GM21390 (cell line): ENCODE measurements at regions not wholly inside any gene's neighbourhood (a gene's known extent, or its start where the extent isn't known, plus 50 kb on each side); places are given as distances from the start of the nearest gene placed in this dataset.
A peak's percentile ranks its signal among the peaks of the same experiment; 100 is the strongest.

Experiments used
- ATAC-seq: cut with Tn5 transposase; IDR thresholded peaks from one replicate; pipeline ENCODE4 v1.9.1; 2021; ENCODE audit not compliant: unreplicated experiment

GRCh38 chr13:79267560-79267959, 138.5 kb downstream of the RBM26 start:
- no peak for ATAC-seq

- peak; percentile 92 for ATAC-seq
Observed at GRCh38 chr13:79258489-79258888, 147.6 kb downstream of the RBM26 start.

- peak; percentile 49 for ATAC-seq
Observed at GRCh38 chr13:79246578-79246949, 159.5 kb downstream of the RBM26 start.

GRCh38 chr13:79245937-79246577, 160.0 kb downstream of the RBM26 start:
- peak; percentile 81 for ATAC-seq

GRCh38 chr13:79241697-79242096, 164.4 kb downstream of the RBM26 start:
- no peak for ATAC-seq

GRCh38 chr13:79237981-79238380, 168.1 kb downstream of the RBM26 start:
- no peak for ATAC-seq

- ATAC-seq = no peak
Observed at GRCh38 chr13:79231887-79232286, 174.2 kb downstream of the RBM26 start.

- no peak for ATAC-seq
Observed at GRCh38 chr13:79229761-79230160, 176.3 kb downstream of the RBM26 start.

- no peak for ATAC-seq
Observed at GRCh38 chr13:79228972-79229371, 177.1 kb downstream of the RBM26 start.

GRCh38 chr13:79227418-79227817, 178.6 kb downstream of the RBM26 start:
- peak; percentile 92 for ATAC-seq

GRCh38 chr13:79226938-79227337, 179.1 kb downstream of the RBM26 start:
- peak; percentile 24 for ATAC-seq

GRCh38 chr13:79226250-79226649, 179.8 kb downstream of the RBM26 start:
- ATAC-seq = no peak

- no peak for ATAC-seq
Observed at GRCh38 chr13:79225487-79226232, 180.4 kb downstream of the RBM26 start.

- no peak for ATAC-seq
Observed at GRCh38 chr13:79222427-79223205, 183.4 kb downstream of the RBM26 start.

GRCh38 chr13:79212064-79212619, 193.9 kb downstream of the RBM26 start:
- ATAC-seq = no peak

- no peak for ATAC-seq
Observed at GRCh38 chr13:79211377-79211776, 194.7 kb downstream of the RBM26 start.

GRCh38 chr13:79197933-79198332, 208.1 kb downstream of the RBM26 start:
- no peak for ATAC-seq

- no peak for ATAC-seq
Observed at GRCh38 chr13:79196843-79197242, 209.2 kb downstream of the RBM26 start.

- no peak for ATAC-seq
Observed at GRCh38 chr13:79196366-79196765, 209.7 kb downstream of the RBM26 start.

GRCh38 chr13:79194727-79195126, 211.3 kb downstream of the RBM26 start:
- peak; percentile 37 for ATAC-seq

- ATAC-seq = peak; percentile 89
Observed at GRCh38 chr13:79194272-79194671, 211.8 kb downstream of the RBM26 start.

- no peak for ATAC-seq
Observed at GRCh38 chr13:79191501-79191900, 214.6 kb downstream of the RBM26 start.
